PC-3 (cell line): ENCODE measurements at regions not wholly inside any gene's neighbourhood (a gene's known extent, or its start where the extent isn't known, plus 50 kb on each side); places are given as distances from the start of the nearest gene placed in this dataset.

Experiments
- CTCF ChIP-seq: fragments of 300-600 bp; sonication (generic); conservative IDR thresholded peaks from 2 replicates; pipeline ENCODE4 v1.5.1; 2017; ENCODE audit warnings: antibody characterized with exemption, low read depth, mild to moderate bottlenecking, low read length
- EZH2phosphoT487 ChIP-seq: fragments of 300-600 bp; sonication (generic); IDR thresholded peaks from 2 replicates; pipeline ENCODE4 v1.6.1; 2018; ENCODE audit warnings: mild to moderate bottlenecking, antibody characterized with exemption, low read length, borderline replicate concordance

GRCh38 chrX:127317159-127317558, 497.6 kb downstream of the PRR32 start:
- no peak for TF ChIP-seq CTCF
- TF ChIP-seq EZH2phosphoT487: no peak
